WTC11 (cell line): ENCODE measurements at regions not wholly inside any gene's neighbourhood (a gene's known extent, or its start where the extent isn't known, plus 50 kb on each side); places are given as distances from the start of the nearest gene placed in this dataset.

ENCODE experiments used
- AFF4 ChIP-seq: sonication (generic); formaldehyde crosslinking; IDR thresholded peaks from 2 replicates; pipeline ENCODE4 v1.8.1; 2023; ENCODE audit warnings: mild to moderate bottlenecking, missing genetic modification reagents, borderline replicate concordance
- CTCF ChIP-seq: fragments of 200-600 bp; IDR thresholded peaks from 2 replicates; pipeline ENCODE4 v1.8.0; 2022; ENCODE audit warnings: antibody characterized with exemption
- NR1H2 ChIP-seq: sonication (generic); formaldehyde crosslinking; IDR thresholded peaks from 2 replicates; pipeline ENCODE4 v1.9.0; 2021; ENCODE audit warnings: mild to moderate bottlenecking, moderate library complexity, missing genetic modification reagents
- ZNF263 ChIP-seq: sonication (generic); formaldehyde crosslinking; IDR thresholded peaks from 2 replicates; pipeline ENCODE4 v1.8.1; 2022; ENCODE audit warnings: low read depth, mild to moderate bottlenecking, moderate library complexity, missing genetic modification reagents
- ZNF423 ChIP-seq: fragments of 250-450 bp; sonication (Bioruptor Pico); IDR thresholded peaks from 2 replicates; pipeline ENCODE4 v2.1.2; 2022; ENCODE audit warnings: mild to moderate bottlenecking, moderate library complexity
- TF ChIP-seq, protein P1 (sequence below): sonication (generic); formaldehyde crosslinking; conservative IDR thresholded peaks from 2 replicates; pipeline ENCODE4 v1.8.1; 2022; ENCODE audit warnings: mild to moderate bottlenecking, missing genetic modification reagents
- TF ChIP-seq, protein P2 (sequence below): sonication (generic); formaldehyde crosslinking; IDR thresholded peaks from 2 replicates; pipeline ENCODE4 v1.8.1; 2022; ENCODE audit warnings: low read depth, missing genetic modification reagents, borderline replicate concordance

DNA sequence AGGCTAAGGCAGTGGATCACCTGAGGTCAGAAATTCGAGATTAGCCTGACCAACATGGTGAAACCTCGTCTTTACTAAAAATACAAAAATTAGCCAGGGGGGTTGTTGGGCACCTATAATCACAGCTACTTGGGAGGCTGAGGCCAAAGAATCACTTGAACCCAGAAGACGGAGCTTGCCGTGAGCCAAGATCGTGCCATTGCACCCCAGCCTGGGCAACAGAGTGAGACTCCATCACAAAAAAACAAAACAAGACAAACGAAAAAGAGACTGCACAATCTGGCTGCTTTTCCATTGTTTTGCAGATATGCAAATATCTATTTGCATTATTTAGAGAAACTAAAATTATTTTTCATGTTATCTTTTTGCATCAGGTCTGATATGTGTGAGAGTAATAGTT is 83.6 kb downstream of the ZNF486 start:
- TF ChIP-seq CTCF (no peak), ZNF263 (CRISPR knock-in tag) (no peak), NR1H2 (CRISPR knock-in tag) (no peak), AFF4 (CRISPR knock-in tag) (no peak), ZNF423 (CRISPR knock-in tag) (no peak)
- TF ChIP-seq, protein P1, sequence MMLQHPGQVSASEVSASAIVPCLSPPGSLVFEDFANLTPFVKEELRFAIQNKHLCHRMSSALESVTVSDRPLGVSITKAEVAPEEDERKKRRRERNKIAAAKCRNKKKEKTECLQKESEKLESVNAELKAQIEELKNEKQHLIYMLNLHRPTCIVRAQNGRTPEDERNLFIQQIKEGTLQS (CRISPR knock-in tag) = no peak
- TF ChIP-seq, protein P2, sequence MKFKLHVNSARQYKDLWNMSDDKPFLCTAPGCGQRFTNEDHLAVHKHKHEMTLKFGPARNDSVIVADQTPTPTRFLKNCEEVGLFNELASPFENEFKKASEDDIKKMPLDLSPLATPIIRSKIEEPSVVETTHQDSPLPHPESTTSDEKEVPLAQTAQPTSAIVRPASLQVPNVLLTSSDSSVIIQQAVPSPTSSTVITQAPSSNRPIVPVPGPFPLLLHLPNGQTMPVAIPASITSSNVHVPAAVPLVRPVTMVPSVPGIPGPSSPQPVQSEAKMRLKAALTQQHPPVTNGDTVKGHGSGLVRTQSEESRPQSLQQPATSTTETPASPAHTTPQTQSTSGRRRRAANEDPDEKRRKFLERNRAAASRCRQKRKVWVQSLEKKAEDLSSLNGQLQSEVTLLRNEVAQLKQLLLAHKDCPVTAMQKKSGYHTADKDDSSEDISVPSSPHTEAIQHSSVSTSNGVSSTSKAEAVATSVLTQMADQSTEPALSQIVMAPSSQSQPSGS (CRISPR knock-in tag) = no peak
